IMR-90 (cell line): ENCODE measurements at regions not wholly inside any gene's neighbourhood (a gene's known extent, or its start where the extent isn't known, plus 50 kb on each side); places are given as distances from the start of the nearest gene placed in this dataset.

Experiments used
- ATAC-seq: fragments of 200-7000 bp; cut with Tn5 transposase; 2 replicates; pipeline ENCODE4 v1.9.1; 2020; ENCODE audit warnings: low read depth, mild to moderate bottlenecking, moderate library complexity
- BruUV-seq: library from RNA; stranded (reverse); fragments of 400-500 nt; replicated peaks from 2 replicates; lab custom pipeline; 2021; lab: Mats Ljungman, UMichigan
- CTCF ChIA-PET: fragments of 300-600 bp; formaldehyde crosslinking; extraction: SDS; loops from one replicate; lab custom pipeline; 2021; ENCODE audit warnings: antibody characterized with exemption; lab: Yijun Ruan, JAX
- POLR2A ChIA-PET: fragments of 300-600 bp; sonication (Branson Sonifier 250); formaldehyde crosslinking; loops from one replicate; lab custom pipeline; 2022; ENCODE audit warnings: antibody characterized with exemption; ENCODE audit not compliant: unreplicated experiment; lab: Charles Lee
- DNase-seq: peaks from one replicate; pipeline ENCODE4 v3.0.0; 2013
- H2AFZ ChIP-seq: replicated peaks from 2 replicates; pipeline ENCODE3; 2013; ENCODE audit warnings: low read length, mild to moderate bottlenecking; ENCODE audit not compliant: poor library complexity
- H2AK5ac ChIP-seq: 2 replicates; pipeline ENCODE4 v1.6.1; 2013; ENCODE audit warnings: low read depth, low read length, inconsistent platforms
- H2AK9ac ChIP-seq: replicated peaks from 2 replicates; pipeline ENCODE3; 2013; ENCODE audit warnings: mild to moderate bottlenecking, low read depth, low read length, moderate library complexity; ENCODE audit not compliant: poor library complexity
- H2BK120ac ChIP-seq: 2 replicates; pipeline ENCODE4 v1.6.1; 2013; ENCODE audit warnings: low read depth, low read length, inconsistent platforms
- H2BK15ac ChIP-seq: 3 replicates; pipeline ENCODE4 v1.6.1; 2013; ENCODE audit warnings: low read depth, low read length, inconsistent platforms
- H2BK20ac ChIP-seq: 2 replicates; pipeline ENCODE4 v1.6.1; 2013; ENCODE audit warnings: low read depth, mild to moderate bottlenecking, inconsistent platforms, low read length, moderate library complexity
- H2BK5ac ChIP-seq: 2 replicates; pipeline ENCODE4 v1.6.1; 2013; ENCODE audit warnings: mild to moderate bottlenecking, low read depth, low read length, inconsistent platforms; ENCODE audit not compliant: poor library complexity, severe bottlenecking
- H3K14ac ChIP-seq: replicated peaks from 2 replicates; pipeline ENCODE4 v1.6.1; 2013; ENCODE audit warnings: low read depth, low read length, inconsistent platforms
- H3K18ac ChIP-seq: 2 replicates; pipeline ENCODE4 v1.6.1; 2013; ENCODE audit warnings: low read depth, low read length, control low read depth
- H3K23ac ChIP-seq: 2 replicates; pipeline ENCODE4 v1.6.1; 2013; ENCODE audit warnings: low read depth, low read length, inconsistent platforms
- H3K27ac ChIP-seq: 2 replicates; pipeline ENCODE4 v1.5.1; 2013; ENCODE audit warnings: mild to moderate bottlenecking, control low read depth, low read length; ENCODE audit not compliant: insufficient read depth
- H3K27me3 ChIP-seq: 2 replicates; pipeline ENCODE4 v1.6.1; 2013; ENCODE audit warnings: low read length; ENCODE audit not compliant: control insufficient read depth, insufficient read depth
- H3K36me3 ChIP-seq: 2 replicates; pipeline ENCODE4 v1.6.1; 2013; ENCODE audit warnings: low read length, mixed read lengths; ENCODE audit not compliant: control insufficient read depth, insufficient read depth
- H3K4ac ChIP-seq: 2 replicates; pipeline ENCODE4 v1.6.1; 2013; ENCODE audit warnings: low read depth, low read length, inconsistent platforms
- H3K4me1 ChIP-seq: 2 replicates; pipeline ENCODE4 v1.6.1; 2013; ENCODE audit warnings: low read length, mixed read lengths; ENCODE audit not compliant: control insufficient read depth, insufficient read depth
- H3K4me2 ChIP-seq: 2 replicates; pipeline ENCODE4 v1.6.1; 2013; ENCODE audit warnings: low read depth, mild to moderate bottlenecking, control low read depth, low read length, moderate library complexity
- H3K4me3 ChIP-seq: 2 replicates; pipeline ENCODE4 v1.5.1; 2013; ENCODE audit warnings: low read depth, mild to moderate bottlenecking, control low read depth, low read length, moderate library complexity; ENCODE audit not compliant: insufficient read depth
- H3K56ac ChIP-seq: 2 replicates; pipeline ENCODE4 v1.6.1; 2013; ENCODE audit warnings: low read length, inconsistent platforms; ENCODE audit not compliant: insufficient read depth; ENCODE audit errors: extremely low read depth
- H3K79me1 ChIP-seq, 2 experiments: 2 replicates each; pipeline ENCODE4 v1.6.1; 2013; ENCODE audit warnings: low read length in 2 of 2, inconsistent platforms in 1 of 2, low read depth in 1 of 2
- H3K9ac ChIP-seq: 2 replicates; pipeline ENCODE4 v1.6.1; 2013; ENCODE audit warnings: low read depth, low read length, control low read depth
- H3K9me1 ChIP-seq: 2 replicates; pipeline ENCODE4 v1.6.1; 2013; ENCODE audit warnings: low read length, inconsistent platforms; ENCODE audit not compliant: insufficient read depth
- H3K9me3 ChIP-seq: 2 replicates; pipeline ENCODE4 v1.6.1; 2013; ENCODE audit warnings: low read length; ENCODE audit not compliant: control insufficient read depth, insufficient read depth
- H4K20me1 ChIP-seq: 2 replicates; pipeline ENCODE4 v1.6.1; 2013; ENCODE audit warnings: low read length, inconsistent platforms; ENCODE audit not compliant: insufficient read depth
- H4K5ac ChIP-seq: 2 replicates; pipeline ENCODE4 v1.6.1; 2013; ENCODE audit warnings: mild to moderate bottlenecking, low read depth, low read length, control low read depth
- H4K8ac ChIP-seq, 2 experiments: 2 replicates each; pipeline ENCODE4 v1.6.1; 2013; ENCODE audit warnings: low read depth in 2 of 2, low read length in 2 of 2, control low read depth in 1 of 2, inconsistent platforms in 1 of 2
- H4K91ac ChIP-seq: 2 replicates; pipeline ENCODE4 v1.6.1; 2013; ENCODE audit warnings: low read depth, low read length, inconsistent platforms; ENCODE audit not compliant: insufficient read depth
- CEBPB ChIP-seq: IDR thresholded peaks from 2 replicates; pipeline ENCODE4 v1.6.1; 2012; ENCODE audit warnings: low read depth, low read length, improper control_type of control experiment
- CHD1 ChIP-seq: IDR thresholded peaks from 2 replicates; pipeline ENCODE4 v1.6.1; 2012; ENCODE audit warnings: low read depth, low read length, improper control_type of control experiment
- MAZ ChIP-seq: IDR thresholded peaks from 2 replicates; pipeline ENCODE4 v1.6.1; 2012; ENCODE audit warnings: low read depth, mild to moderate bottlenecking, low read length, improper control_type of control experiment, moderate library complexity, borderline replicate concordance
- MXI1 ChIP-seq: IDR thresholded peaks from 2 replicates; pipeline ENCODE4 v1.6.1; 2012; ENCODE audit warnings: low read depth, mild to moderate bottlenecking, low read length, moderate library complexity, borderline replicate concordance
- RCOR1 ChIP-seq: IDR thresholded peaks from 2 replicates; pipeline ENCODE4 v1.6.1; 2012; ENCODE audit warnings: mild to moderate bottlenecking, low read length, improper control_type of control experiment; ENCODE audit not compliant: insufficient replicate concordance
- WGBS, 2 experiments: methylation state at CpG; one replicate each; pipeline versions ENCODE4 v1.1.5 to v1.1.7; 2013; ENCODE audit warnings: missing lambda C conversion rate in 2 of 2; ENCODE audit not compliant: insufficient read length in 1 of 2; ENCODE audit errors: extremely low coverage in 2 of 2; 5-methylcytosine and 5-hydroxymethylcytosine counted together
- dilution Hi-C: fragments of 300-500 bp; cut with HindIII; formaldehyde crosslinking; loops from one replicate; pipeline ENCODE4 v1.14.3; 2018; ENCODE audit warnings: low sequenced_read_pairs; ENCODE audit not compliant: unreplicated experiment
- in situ Hi-C: fragments of 300-500 bp; cut with MboI; formaldehyde crosslinking; loops from 3 replicates; pipeline ENCODE4 v1.14.3; 2019; ENCODE audit warnings: low sequenced_read_pairs, inconsistent platforms, mixed read lengths
- intact Hi-C: fragments of 100-400 bp; cut with micrococcal nuclease; formaldehyde crosslinking; loops from 2 replicates; pipeline ENCODE4 v1.10.0; 2022
- TF ChIP-seq, protein P1 (sequence below): fragments of 150-350 bp; IDR thresholded peaks from 2 replicates; pipeline ENCODE4 v1.6.1; 2017; ENCODE audit warnings: mild to moderate bottlenecking, antibody characterized with exemption, low read length, low read depth

DNA sequence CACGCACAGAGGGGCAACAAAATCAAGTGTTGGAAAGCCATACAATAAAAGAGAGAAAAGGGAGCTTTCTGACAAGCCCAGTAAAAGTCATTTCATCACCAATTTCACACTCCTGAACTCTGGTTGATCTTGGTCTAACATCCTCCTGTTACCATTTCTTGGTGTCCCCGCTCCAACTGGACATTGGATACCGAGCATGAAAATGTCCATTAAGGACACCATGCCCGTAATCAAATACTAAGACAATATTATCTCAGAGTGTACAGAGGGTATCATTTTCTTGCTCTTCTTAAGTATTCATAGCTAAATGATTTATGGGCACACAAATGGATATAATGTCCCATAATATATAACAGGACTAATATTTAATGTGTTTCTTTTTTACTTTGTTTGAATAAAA lies 218.9 kb downstream of the EPHA4 start:
- Histone ChIP-seq H3K4me2 (no peak overlapping the region), H3K23ac (no peak overlapping the region), H2AFZ (no peak overlapping the region), H2AK9ac (no peak overlapping the region), H3K79me1 (no peaks in the 10 kb centered on the region), H4K8ac (no peak overlapping the region), H3K4me1 (no peaks in the 10 kb centered on the region; the same call in 1 of the 2 replicates), H3K14ac (no peak overlapping the region), H4K91ac (no peak overlapping the region), H3K36me3 (no peaks in the 10 kb centered on the region), H3K4ac (no peak overlapping the region), H3K18ac (no peak overlapping the region), H2BK5ac (no peak overlapping the region), H3K9me3 (no peaks in the 10 kb centered on the region), H2BK15ac (no peak overlapping the region), H3K27me3 (peaks cover 1% of the 10 kb centered on the region; the same call in 1 of the 2 replicates), H4K5ac (no peak overlapping the region), H3K9me1 (no peaks in the 10 kb centered on the region), H3K4me3 (no peak overlapping the region), H2BK120ac (no peak overlapping the region), H2BK20ac (no peak overlapping the region), H3K56ac (no peak overlapping the region), H4K20me1 (no peaks in the 10 kb centered on the region), H3K9ac (no peak overlapping the region), H3K27ac (no peak overlapping the region), H2AK5ac (no peak overlapping the region)
- ATAC-seq (no peak), DNase-seq (no peak)
- dilution Hi-C loops, result no loop called here
- ChIA-PET POLR2A (no interaction called here), CTCF (no interaction called here)
- intact Hi-C loops, result no loop called here
- in situ Hi-C loops, result no loop called here
- no peak for TF ChIP-seq RCOR1
- TF ChIP-seq MAZ, result no peak
- no peak for TF ChIP-seq CHD1
- TF ChIP-seq, protein P1, sequence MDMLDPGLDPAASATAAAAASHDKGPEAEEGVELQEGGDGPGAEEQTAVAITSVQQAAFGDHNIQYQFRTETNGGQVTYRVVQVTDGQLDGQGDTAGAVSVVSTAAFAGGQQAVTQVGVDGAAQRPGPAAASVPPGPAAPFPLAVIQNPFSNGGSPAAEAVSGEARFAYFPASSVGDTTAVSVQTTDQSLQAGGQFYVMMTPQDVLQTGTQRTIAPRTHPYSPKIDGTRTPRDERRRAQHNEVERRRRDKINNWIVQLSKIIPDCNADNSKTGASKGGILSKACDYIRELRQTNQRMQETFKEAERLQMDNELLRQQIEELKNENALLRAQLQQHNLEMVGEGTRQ, result no peak
- TF ChIP-seq CEBPB, result no peak
- TF ChIP-seq MXI1, result no peak
- WGBS, 2 experiments, result no CpG with 5 or more reads among the region's 4 CpGs
- no TSS peak for BruUV-seq
